ENCODE measurements at regions not wholly inside any gene's neighbourhood (a gene's known extent, or its start where the extent isn't known, plus 50 kb on each side); places are given as distances from the start of the nearest gene placed in this dataset.

GRCh38 chr11:122271137-122271536, 155.1 kb upstream of the BLID start:
- TF ChIP-seq CTCF (conservative IDR thresholded peaks at IDR 0.05; ENCODE audit: low read depth, low read length) (no peak), POLR2A (IDR thresholded peaks at IDR 0.05; ENCODE audit: low read depth, low read length) (no peak), CHD1 (IDR thresholded peaks at IDR 0.05; ENCODE audit: low read depth, low read length) (no peak), MAZ (IDR thresholded peaks at IDR 0.05; ENCODE audit: borderline replicate concordance, low read depth, low read length) (no peak), RAD21 (IDR thresholded peaks at IDR 0.05; ENCODE audit: low read length) (no peak), MXI1 (IDR thresholded peaks at IDR 0.05; ENCODE audit: borderline replicate concordance, low read depth, low read length) (no peak), BHLHE40 (IDR thresholded peaks at IDR 0.05; ENCODE audit: low read depth, low read length) (no peak), RCOR1 (IDR thresholded peaks at IDR 0.05; ENCODE audit: insufficient replicate concordance, low read length) (no peak)
